ENCODE measurements at regions not wholly inside any gene's neighbourhood (a gene's known extent, or its start where the extent isn't known, plus 50 kb on each side); places are given as distances from the start of the nearest gene placed in this dataset.

DNA sequence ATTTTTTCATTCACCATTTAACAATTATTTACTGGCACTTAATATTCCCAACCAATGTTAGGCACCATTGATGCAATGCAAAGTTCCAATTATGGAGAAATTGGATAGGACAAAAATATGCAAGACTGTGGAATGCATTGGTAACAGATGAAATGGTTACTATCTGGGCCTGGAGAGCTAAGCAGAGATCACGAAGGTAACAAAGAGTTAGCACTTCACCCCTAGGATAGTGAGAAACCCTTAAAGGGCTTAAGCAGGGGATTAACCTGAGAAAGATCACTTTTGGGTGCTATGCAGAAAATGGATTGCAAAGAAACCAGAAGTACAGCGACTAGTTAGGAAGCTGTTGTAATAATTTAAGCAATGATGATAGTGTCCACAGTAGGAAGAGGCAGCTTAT, 129.6 kb upstream of the GPR149 start:
- DNase-seq (ENCODE audit: low spot score) = no peak

GRCh38 chr3:154552338-154552737, 122.3 kb upstream of the GPR149 start:
- no peak for DNase-seq (ENCODE audit: low spot score)

- DNase-seq (ENCODE audit: low spot score) = no peak
These were observed 119.4 kb upstream of the GPR149 start for GRCh38 chr3:154549391-154549790.

GRCh38 chr3:154548341-154548740, 118.4 kb upstream of the GPR149 start:
- DNase-seq (ENCODE audit: low spot score) = no peak

DNA sequence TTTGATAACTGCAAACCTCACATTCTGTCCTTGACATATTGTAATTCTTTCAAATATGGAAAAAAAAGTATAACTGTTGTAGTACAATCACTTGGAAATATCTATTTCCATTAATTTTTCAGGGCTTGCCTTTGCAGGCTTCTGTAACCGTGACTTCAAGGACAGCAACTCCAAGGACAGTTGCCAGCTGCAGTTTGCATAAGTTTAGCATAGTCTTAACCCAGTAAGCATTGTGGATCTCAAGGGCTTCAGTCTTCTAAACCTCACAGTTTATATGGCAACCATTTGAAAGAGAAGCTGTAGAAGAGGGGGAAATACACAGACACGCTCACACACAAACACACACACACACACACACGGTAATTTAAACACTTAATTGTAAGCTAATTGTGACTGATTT, 112.8 kb upstream of the GPR149 start:
- no peak for DNase-seq (ENCODE audit: low spot score)

- no peak for DNase-seq (ENCODE audit: low spot score)
These were observed 111.1 kb upstream of the GPR149 start for GRCh38 chr3:154540950-154541604.

- DNase-seq (ENCODE audit: low spot score) = no peak
These were observed 108.8 kb upstream of the GPR149 start for GRCh38 chr3:154538566-154539360.

- no peak for DNase-seq (ENCODE audit: low spot score)
These were observed 106.8 kb upstream of the GPR149 start for GRCh38 chr3:154536751-154537150.

DNA sequence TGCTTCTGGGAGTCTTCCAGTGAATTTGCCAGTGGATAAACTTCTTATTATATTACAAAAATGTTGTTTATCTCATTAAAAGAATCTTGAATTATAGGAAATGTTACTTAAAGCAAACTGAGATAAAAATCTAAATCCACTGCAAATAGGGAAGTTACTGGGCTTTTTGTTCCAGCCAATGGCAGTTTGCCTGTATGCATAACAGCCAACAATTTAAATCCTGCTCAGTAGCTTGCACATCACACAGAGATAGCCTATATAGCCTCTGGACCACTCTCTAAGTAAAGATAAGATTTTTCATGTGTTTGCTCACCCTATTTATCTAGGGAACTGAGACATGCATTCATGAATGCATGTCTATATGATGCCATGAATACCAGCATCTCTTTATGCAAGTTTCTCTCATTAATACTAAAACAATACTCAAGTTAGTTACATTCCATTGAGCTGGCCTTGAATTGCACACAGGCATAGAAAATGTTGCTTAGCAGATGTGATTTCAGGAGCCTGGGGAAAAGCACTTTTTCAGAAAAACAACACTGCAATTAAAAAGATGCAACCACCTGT, 92.1 kb upstream of the GPR149 start:
- DNase-seq (ENCODE audit: low spot score) = no peak

DNA sequence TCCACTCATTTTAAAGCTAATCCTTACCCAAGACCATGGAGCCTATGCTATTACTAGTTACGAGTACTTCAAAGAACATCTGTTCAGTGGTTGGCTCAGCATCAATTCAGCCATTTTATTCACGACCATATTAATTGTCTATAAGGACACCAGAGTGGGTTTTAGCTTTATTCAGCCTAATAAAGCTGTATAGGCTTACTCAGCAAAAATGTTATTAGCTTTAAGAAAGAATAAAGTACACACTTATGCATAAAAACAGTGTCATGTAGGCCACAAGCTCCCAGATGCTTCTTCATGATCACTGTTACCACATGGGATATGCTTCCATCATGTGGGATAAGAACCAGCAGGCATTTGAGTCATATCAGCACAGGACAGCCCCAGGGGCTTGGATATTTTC, 87.4 kb upstream of the GPR149 start:
- no peak for DNase-seq (ENCODE audit: low spot score)

- DNase-seq (ENCODE audit: low spot score) = no peak
These were observed 85.9 kb upstream of the GPR149 start for GRCh38 chr3:154515921-154516320.

DNA sequence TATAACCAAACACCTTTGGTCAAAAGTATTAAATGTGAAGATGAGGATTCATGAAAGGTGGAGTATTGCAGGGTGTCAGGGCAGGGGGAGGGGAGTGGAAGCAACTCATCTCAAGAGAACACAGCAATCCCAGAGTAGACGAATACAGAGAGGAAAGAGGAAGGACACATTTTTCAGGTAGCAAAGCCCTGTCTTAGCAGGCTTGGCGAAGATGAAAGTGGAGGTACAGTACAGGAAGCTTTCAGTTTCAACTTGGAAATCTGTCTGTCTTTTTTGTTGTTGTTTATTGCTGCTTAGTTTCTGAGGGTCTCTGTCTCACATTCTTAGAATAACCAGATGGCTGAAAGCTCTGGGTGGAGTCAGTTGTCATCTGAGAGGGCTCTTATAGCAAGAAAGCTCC, 80.8 kb upstream of the GPR149 start:
- no peak for DNase-seq (ENCODE audit: low spot score)

GRCh38 chr3:154507727-154508126, 77.7 kb upstream of the GPR149 start:
- DNase-seq (ENCODE audit: low spot score) = no peak

DNA sequence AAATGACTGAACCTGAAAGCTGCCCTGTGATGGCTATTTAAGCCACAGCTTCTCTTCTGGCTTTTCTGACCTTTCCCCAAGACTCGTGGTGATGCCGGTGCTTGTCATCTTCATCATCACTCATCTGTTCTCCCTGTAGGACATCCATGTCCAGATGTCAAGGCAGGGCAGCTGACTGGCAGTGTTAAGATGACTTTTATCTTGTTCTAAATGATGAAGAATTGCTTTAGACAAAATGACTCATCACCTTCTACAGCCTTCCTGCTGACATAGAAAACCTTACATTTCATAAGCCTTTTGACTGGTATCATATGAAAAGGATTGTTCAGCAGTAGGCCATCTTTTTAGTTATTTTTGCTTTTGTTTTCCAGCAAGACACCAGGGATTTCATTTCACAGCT, 67.0 kb upstream of the GPR149 start:
- no peak for DNase-seq (ENCODE audit: low spot score)

- DNase-seq (ENCODE audit: low spot score) = no peak
These were observed 66.5 kb upstream of the GPR149 start for GRCh38 chr3:154496540-154496939.

DNA sequence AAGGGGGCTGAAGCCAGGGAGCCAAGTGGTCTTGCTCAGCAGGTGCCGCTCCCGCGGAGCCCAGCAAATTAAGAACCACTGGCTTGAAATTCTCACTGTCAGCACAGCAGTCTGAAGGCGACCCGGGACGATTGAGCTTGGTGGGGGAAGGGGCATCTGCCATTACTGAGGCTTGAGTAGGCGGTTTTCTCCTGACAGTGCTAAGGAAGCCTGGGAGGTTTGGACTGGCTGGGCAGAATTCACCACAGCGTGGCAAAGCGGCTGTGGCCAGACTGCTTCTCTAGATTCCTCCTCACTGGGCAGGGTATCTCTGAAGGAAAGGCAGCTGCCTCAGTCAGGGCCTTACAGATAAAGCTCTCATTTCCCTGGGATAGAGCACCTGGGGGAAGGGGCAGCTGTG, 57.0 kb upstream of the GPR149 start:
- DNase-seq (ENCODE audit: low spot score) = no peak

DNA sequence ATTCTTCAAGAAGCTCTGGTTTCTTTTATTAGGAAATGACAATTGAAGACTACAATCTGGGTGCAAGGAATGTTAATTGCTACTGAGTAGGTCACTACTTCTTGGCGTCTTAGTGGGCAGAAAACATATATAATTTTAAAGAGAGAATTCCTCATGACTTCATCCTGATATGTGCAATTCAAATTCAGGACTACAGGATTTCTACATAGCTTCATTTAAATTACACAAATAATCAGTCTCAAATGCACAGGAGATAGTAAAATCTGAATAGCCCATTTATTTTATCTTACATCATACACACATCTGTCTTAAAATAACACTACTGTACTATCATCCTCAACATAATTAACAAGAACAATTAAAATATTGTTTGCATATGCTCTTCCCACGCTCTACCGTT, 52.5 kb upstream of the GPR149 start:
- DNase-seq (ENCODE audit: low spot score) = no peak

GRCh38 chr3:154480033-154480432, 50.0 kb upstream of the GPR149 start:
- no peak for DNase-seq (ENCODE audit: low spot score)
